ENCODE measurements at regions not wholly inside any gene's neighbourhood (a gene's known extent, or its start where the extent isn't known, plus 50 kb on each side); places are given as distances from the start of the nearest gene placed in this dataset.

- H3K36me3 ChIP-seq (ENCODE audit: control insufficient read depth in 2 of 2, insufficient read depth in 1 of 2, low read length in 2 of 2): no peaks in the 10 kb centered on the region
- POLR2A ChIA-PET: no interaction called here
- TF ChIP-seq ELK4 (IDR thresholded peaks at IDR 0.05; ENCODE audit: borderline replicate concordance, low read depth, low read length) (no peak), HIC1 (tag by site-specific recombination; IDR thresholded peaks at IDR 0.05) (no peak), ZNF354C (tag by site-specific recombination; IDR thresholded peaks at IDR 0.05; ENCODE audit: borderline replicate concordance, low read depth) (no peak), ZBTB11 (tag by site-specific recombination; conservative IDR thresholded peaks at IDR 0.05; ENCODE audit: low read depth) (no peak), ZNF266 (tag by site-specific recombination; IDR thresholded peaks at IDR 0.05; ENCODE audit: low read depth) (no peak)
- H3K4me3 ChIP-seq (ENCODE audit: low read depth, low read length): no peak overlapping the region
- H3K4me1 ChIP-seq (ENCODE audit: control insufficient read depth, insufficient read depth, low read length): no peaks in the 10 kb centered on the region
- no peak overlapping the region for H3K27ac ChIP-seq (ENCODE audit: extremely low read depth, low read depth, low read length)
- CTCF ChIA-PET: no interaction called here
- H3K9me3 ChIP-seq (ENCODE audit: control insufficient read depth, insufficient read depth, low read depth, low read length): no peaks in the 10 kb centered on the region
Measured at GRCh38 chr13:109533350-109533749, 253.0 kb downstream of the IRS2 start.

- no peaks in the 10 kb centered on the region for H3K4me1 ChIP-seq (ENCODE audit: control insufficient read depth, insufficient read depth, low read length)
- no peak overlapping the region for H3K4me3 ChIP-seq (ENCODE audit: low read depth, low read length)
- no peak overlapping the region for H3K27ac ChIP-seq (ENCODE audit: extremely low read depth, low read depth, low read length)
- H3K9me3 ChIP-seq (ENCODE audit: control insufficient read depth, insufficient read depth, low read depth, low read length): no peaks in the 10 kb centered on the region
- no peaks in the 10 kb centered on the region for H3K36me3 ChIP-seq (ENCODE audit: control insufficient read depth in 2 of 2, insufficient read depth in 1 of 2, low read length in 2 of 2)
- CTCF ChIA-PET: no interaction called here
- POLR2A ChIA-PET: no interaction called here
- TF ChIP-seq ZNF660 (tag by site-specific recombination; IDR thresholded peaks at IDR 0.05) (no peak), ZNF501 (tag by site-specific recombination; IDR thresholded peaks at IDR 0.05) (no peak), ZNF701 (tag by site-specific recombination; IDR thresholded peaks at IDR 0.05) (no peak), ZNF639 (tag by site-specific recombination; IDR thresholded peaks at IDR 0.05) (no peak), ZNF423 (tag by site-specific recombination; IDR thresholded peaks at IDR 0.05) (no peak), ZNF335 (tag by site-specific recombination; conservative IDR thresholded peaks at IDR 0.05) (no peak), WT1 (tag by site-specific recombination; IDR thresholded peaks at IDR 0.05) (no peak), ZSCAN4 (tag by site-specific recombination; IDR thresholded peaks at IDR 0.05) (no peak), ZNF768 (tag by site-specific recombination; IDR thresholded peaks at IDR 0.05) (no peak), SP3 (tag by site-specific recombination; IDR thresholded peaks at IDR 0.05) (no peak), ZNF585B (tag by site-specific recombination; IDR thresholded peaks at IDR 0.05) (no peak), ZNF544 (tag by site-specific recombination; IDR thresholded peaks at IDR 0.05) (no peak), BCL11B (tag by site-specific recombination; IDR thresholded peaks at IDR 0.05; ENCODE audit: low read depth) (no peak), REST (tag by site-specific recombination; IDR thresholded peaks at IDR 0.05) (no peak), ZNF148 (tag by site-specific recombination; IDR thresholded peaks at IDR 0.05; ENCODE audit: borderline replicate concordance) (no peak)
Measured at GRCh38 chr13:109529964-109530363, 256.4 kb downstream of the IRS2 start.
